Spleen (tissue), 7 donors: ENCODE measurements at regions not wholly inside any gene's neighbourhood (a gene's known extent, or its start where the extent isn't known, plus 50 kb on each side); places are given as distances from the start of the nearest gene placed in this dataset.

Experiments used
- CTCF ChIP-seq, 11 experiments: fragments of 200-600 bp in 7 of 11; fragments of 450-650 bp in 4 of 11; sonication (generic) in 4 of 11; IDR thresholded peaks in 8 of 11; conservative IDR thresholded peaks in 3 of 11; 1 replicate in 7 of 11; 2 replicates in 4 of 11; pipeline versions ENCODE4 v1.4.0 to v1.8.0; 2016 to 2021; ENCODE audit warnings: antibody characterized with exemption in 11 of 11, inconsistent platforms in 4 of 11, mild to moderate bottlenecking in 1 of 11
- POLR2A ChIP-seq, 3 donors: fragments of 450-650 bp; IDR thresholded peaks; one replicate each; pipeline ENCODE4 v1.5.1; 2017; ENCODE audit warnings: antibody characterized with exemption in 3 of 3, mild to moderate bottlenecking in 1 of 3
- donor health status: DM: no; HTN: no; CAD: no; lungs with moderate emphysema.
- donor health status: DM: no; HTN: no; CAD: no.
- donor health status: DM: no; HTN: no; CAD: no.

- no peak for TF ChIP-seq CTCF (IDR thresholded peaks at IDR 0.05 in 8 of 11, conservative IDR thresholded peaks at IDR 0.05 in 3 of 11)
- TF ChIP-seq POLR2A (IDR thresholded peaks at IDR 0.05), result no peak
These were observed 111.5 kb downstream of the LCA5 start for GRCh38 chr6:79425589-79426311.
